ENCODE measurements at regions not wholly inside any gene's neighbourhood (a gene's known extent, or its start where the extent isn't known, plus 50 kb on each side); places are given as distances from the start of the nearest gene placed in this dataset.
"Not testable (repeated sequence)": the region's sequence is repeated elsewhere in the genome, so short reads cannot be mapped to it uniquely, and the experiment has no call there.

GRCh38 chr3:80014576-80014975, 246.8 kb upstream of the ROBO1 start:
- no peak for DNase-seq

- no peak for DNase-seq
Measured at GRCh38 chr3:80010021-80010571, 242.3 kb upstream of the ROBO1 start.

- DNase-seq: no peak
Measured at GRCh38 chr3:80007522-80007921, 239.7 kb upstream of the ROBO1 start.

- DNase-seq: no peak
Measured at GRCh38 chr3:80006315-80006714, 238.5 kb upstream of the ROBO1 start.

- no peak for DNase-seq
Measured at GRCh38 chr3:80000022-80000421, 232.2 kb upstream of the ROBO1 start.

- no peak for DNase-seq
Measured at GRCh38 chr3:79994397-79994796, 226.6 kb upstream of the ROBO1 start.

- DNase-seq: no peak
Measured at GRCh38 chr3:79986338-79986737, 218.5 kb upstream of the ROBO1 start.

- no peak for DNase-seq
Measured at GRCh38 chr3:79985816-79986215, 218.0 kb upstream of the ROBO1 start.

GRCh38 chr3:79983118-79983517, 215.3 kb upstream of the ROBO1 start:
- no peak for DNase-seq

- no peak for DNase-seq
Measured at GRCh38 chr3:79979990-79980389, 212.2 kb upstream of the ROBO1 start.

GRCh38 chr3:79976466-79976865, 208.7 kb upstream of the ROBO1 start:
- DNase-seq: no peak

- DNase-seq: no peak
Measured at GRCh38 chr3:79973917-79974595, 206.3 kb upstream of the ROBO1 start.

- no peak for DNase-seq
Measured at GRCh38 chr3:79973482-79973881, 205.7 kb upstream of the ROBO1 start.

GRCh38 chr3:79968418-79968817, 200.6 kb upstream of the ROBO1 start:
- DNase-seq: no peak

GRCh38 chr3:79960594-79960993, 192.8 kb upstream of the ROBO1 start:
- DNase-seq: no peak

- no peak for DNase-seq
Measured at GRCh38 chr3:79957066-79957465, 189.3 kb upstream of the ROBO1 start.

- no peak for DNase-seq
Measured at GRCh38 chr3:79954756-79955155, 187.0 kb upstream of the ROBO1 start.

GRCh38 chr3:79953591-79954101, 185.8 kb upstream of the ROBO1 start:
- no peak for DNase-seq

GRCh38 chr3:79951426-79951825, 183.6 kb upstream of the ROBO1 start:
- not testable (repeated sequence) for DNase-seq

- DNase-seq: no peak
Measured at GRCh38 chr3:79947957-79948356, 180.2 kb upstream of the ROBO1 start.

GRCh38 chr3:79947469-79947868, 179.7 kb upstream of the ROBO1 start:
- no peak for DNase-seq

- DNase-seq: no peak
Measured at GRCh38 chr3:79937567-79937966, 169.8 kb upstream of the ROBO1 start.

GRCh38 chr3:79930196-79930595, 162.4 kb upstream of the ROBO1 start:
- no peak for DNase-seq

- DNase-seq: no peak
Measured at GRCh38 chr3:79928687-79929408, 161.1 kb upstream of the ROBO1 start.

All from CD4-positive, alpha-beta T cell treated with Interleukin-6 for 4 hours (primary cell).